ENCODE measurements at regions not wholly inside any gene's neighbourhood (a gene's known extent, or its start where the extent isn't known, plus 50 kb on each side); places are given as distances from the start of the nearest gene placed in this dataset.

DNA sequence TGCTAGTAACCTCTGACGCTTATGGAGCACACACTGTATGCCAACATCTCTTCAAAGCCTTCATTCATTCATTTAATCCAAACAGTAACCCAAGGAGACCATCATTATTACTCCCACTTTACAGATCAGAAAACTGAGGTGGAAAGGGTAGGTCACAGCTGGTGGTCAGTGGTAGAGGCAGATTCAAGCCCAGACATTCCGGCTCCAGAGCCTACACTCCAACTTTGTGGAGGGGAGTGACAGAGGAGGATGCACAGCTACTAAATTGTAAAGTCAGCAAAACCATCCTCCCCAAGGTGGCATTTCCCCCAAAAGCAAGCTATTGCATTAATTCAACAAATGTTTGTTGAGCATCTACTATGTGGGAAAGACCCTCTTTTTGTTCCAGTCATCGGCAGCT, 110.5 kb upstream of the CPEB4 start:
- no peaks in the 10 kb centered on the region for H4K20me1 ChIP-seq (ENCODE audit: insufficient read depth, low read length)
- H3K4me1 ChIP-seq (ENCODE audit: insufficient read depth, low read length): peaks cover 49% of the 10 kb centered on the region
- POLR2A ChIA-PET: no interaction called here
- in situ Hi-C loops (cut with HindIII; ENCODE audit: extremely low pct_ligation_motif_present, low pct_unique_long_range_greater_than_20kb): no loop called here
- BruUV-seq (replicated peaks): no TSS peak
- no peak overlapping the region for H3K4me2 ChIP-seq (ENCODE audit: low read depth, low read length)
- no peak overlapping the region for H3K27ac ChIP-seq (ENCODE audit: extremely low read length, insufficient read depth, low read length)
- no peak for DNase-seq (ENCODE audit: low spot score)
- CTCF ChIA-PET (ENCODE audit: low intra/inter-chr PET ratio, low total read pairs): no interaction called here
- H3K36me3 ChIP-seq (replicated peaks in 1 of 2; ENCODE audit: control insufficient read depth in 1 of 2, insufficient read depth in 2 of 2, low read length in 2 of 2): no peaks in the 10 kb centered on the region
- intact Hi-C loops (cut with micrococcal nuclease; ENCODE audit: unreplicated experiment): no loop called here
- H3K4me3 ChIP-seq (replicated peaks in 1 of 3; ENCODE audit: insufficient read depth in 1 of 3, low read depth in 2 of 3, low read length in 3 of 3): no peak overlapping the region
- no peak for FAIRE-seq
- whole genome bisulfite sequencing (ENCODE audit: low lambda C conversion rate): 80% methylated on average over 3 of the region's 3 CpGs
- H3K27me3 ChIP-seq (ENCODE audit: control insufficient read depth in 1 of 2, insufficient read depth in 2 of 2, low read length in 2 of 2): no peaks in the 10 kb centered on the region
- ATAC-seq: no peak
- H3K9me3 ChIP-seq (ENCODE audit: low read length): no peaks in the 10 kb centered on the region
- H3K79me2 ChIP-seq (ENCODE audit: insufficient read depth, low read length): no peaks in the 10 kb centered on the region
- no peak overlapping the region for H3K9ac ChIP-seq (ENCODE audit: insufficient read depth, low read depth, low read length)
- peak; percentile 92 for TF ChIP-seq MAFF (IDR thresholded peaks at IDR 0.05; ENCODE audit: low read depth, low read length)
- peak; percentile 90 to 93 for TF ChIP-seq MAFK (conservative IDR thresholded peaks at IDR 0.05 in 1 of 2, IDR thresholded peaks at IDR 0.05 in 1 of 2; ENCODE audit: low read length in 2 of 2)
- TF ChIP-seq MTF1 (CRISPR knock-in tag; IDR thresholded peaks at IDR 0.05): no peak
- peak; percentile 63 for TF ChIP-seq ZNF629 (CRISPR knock-in tag; conservative IDR thresholded peaks at IDR 0.05)
- no peak overlapping the region for H2AFZ ChIP-seq (ENCODE audit: low read length)

DNA sequence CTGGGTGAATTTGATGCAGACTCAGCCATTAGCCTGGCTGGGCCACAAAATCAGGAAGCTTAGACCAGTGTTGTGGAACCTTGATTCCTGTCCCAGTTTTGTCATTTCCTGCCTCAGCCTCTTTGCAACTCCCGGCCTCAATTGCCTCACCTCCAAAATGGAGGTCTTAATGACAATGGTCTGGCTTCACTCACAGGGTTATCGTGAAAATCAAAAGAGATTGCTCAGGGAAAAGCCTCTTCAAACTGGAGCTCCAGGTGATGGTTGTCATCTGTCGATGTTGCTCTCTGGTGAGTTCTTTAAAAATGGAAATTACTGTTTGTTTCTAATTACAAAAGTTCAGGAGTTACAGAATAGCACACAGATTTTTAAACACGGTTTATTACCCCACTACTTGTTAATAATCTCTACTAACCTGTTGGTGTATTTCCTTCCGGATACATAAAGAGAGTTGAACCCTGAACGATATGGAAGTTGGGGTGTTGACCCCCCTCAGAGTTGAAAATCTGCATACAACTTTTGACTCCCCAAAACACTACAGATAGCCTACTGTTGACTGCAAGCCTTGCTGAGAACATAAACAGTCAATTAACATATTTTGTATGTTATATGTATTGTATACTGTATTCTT, 109.9 kb upstream of the CPEB4 start:
- H3K9me3 ChIP-seq (ENCODE audit: low read length): no peaks in the 10 kb centered on the region
- 84% methylated on average over 6 of the region's 6 CpGs for WGBS (ENCODE audit: low lambda C conversion rate)
- no peaks in the 10 kb centered on the region for H4K20me1 ChIP-seq (ENCODE audit: insufficient read depth, low read length)
- ATAC-seq: no peak
- ChIA-PET POLR2A (no interaction called here), CTCF (ENCODE audit: low intra/inter-chr PET ratio, low total read pairs) (no interaction called here)
- no peaks in the 10 kb centered on the region for H3K27me3 ChIP-seq (ENCODE audit: control insufficient read depth in 1 of 2, insufficient read depth in 2 of 2, low read length in 2 of 2)
- no peak overlapping the region for H3K27ac ChIP-seq (ENCODE audit: extremely low read length, insufficient read depth, low read length)
- no peak overlapping the region for H3K4me3 ChIP-seq (replicated peaks in 1 of 3; ENCODE audit: insufficient read depth in 1 of 3, low read depth in 2 of 3, low read length in 3 of 3)
- no peak for DNase-seq (ENCODE audit: low spot score)
- in situ Hi-C loops (cut with HindIII; ENCODE audit: extremely low pct_ligation_motif_present, low pct_unique_long_range_greater_than_20kb): no loop called here
- no peak overlapping the region for H3K4me2 ChIP-seq (ENCODE audit: low read depth, low read length)
- H2AFZ ChIP-seq (ENCODE audit: low read length): no peak overlapping the region
- H3K4me1 ChIP-seq (ENCODE audit: insufficient read depth, low read length): peaks cover 55% of the 10 kb centered on the region
- H3K79me2 ChIP-seq (ENCODE audit: insufficient read depth, low read length): no peaks in the 10 kb centered on the region
- no peaks in the 10 kb centered on the region for H3K36me3 ChIP-seq (replicated peaks in 1 of 2; ENCODE audit: control insufficient read depth in 1 of 2, insufficient read depth in 2 of 2, low read length in 2 of 2)
- TF ChIP-seq, protein P1, sequence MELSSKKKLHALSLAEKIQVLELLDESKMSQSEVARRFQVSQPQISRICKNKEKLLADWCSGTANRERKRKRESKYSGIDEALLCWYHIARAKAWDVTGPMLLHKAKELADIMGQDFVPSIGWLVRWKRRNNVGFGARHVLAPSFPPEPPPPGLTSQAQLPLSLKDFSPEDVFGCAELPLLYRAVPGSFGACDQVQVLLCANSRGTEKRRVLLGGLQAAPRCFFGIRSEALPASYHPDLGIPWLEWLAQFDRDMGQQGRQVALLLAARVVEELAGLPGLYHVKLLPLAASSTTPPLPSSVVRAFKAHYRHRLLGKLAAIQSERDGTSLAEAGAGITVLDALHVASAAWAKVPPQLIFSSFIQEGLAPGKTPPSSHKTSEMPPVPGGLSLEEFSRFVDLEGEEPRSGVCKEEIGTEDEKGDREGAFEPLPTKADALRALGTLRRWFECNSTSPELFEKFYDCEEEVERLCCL (CRISPR knock-in tag; IDR thresholded peaks at IDR 0.05; ENCODE audit: borderline replicate concordance): no peak
- TF ChIP-seq, protein P2, sequence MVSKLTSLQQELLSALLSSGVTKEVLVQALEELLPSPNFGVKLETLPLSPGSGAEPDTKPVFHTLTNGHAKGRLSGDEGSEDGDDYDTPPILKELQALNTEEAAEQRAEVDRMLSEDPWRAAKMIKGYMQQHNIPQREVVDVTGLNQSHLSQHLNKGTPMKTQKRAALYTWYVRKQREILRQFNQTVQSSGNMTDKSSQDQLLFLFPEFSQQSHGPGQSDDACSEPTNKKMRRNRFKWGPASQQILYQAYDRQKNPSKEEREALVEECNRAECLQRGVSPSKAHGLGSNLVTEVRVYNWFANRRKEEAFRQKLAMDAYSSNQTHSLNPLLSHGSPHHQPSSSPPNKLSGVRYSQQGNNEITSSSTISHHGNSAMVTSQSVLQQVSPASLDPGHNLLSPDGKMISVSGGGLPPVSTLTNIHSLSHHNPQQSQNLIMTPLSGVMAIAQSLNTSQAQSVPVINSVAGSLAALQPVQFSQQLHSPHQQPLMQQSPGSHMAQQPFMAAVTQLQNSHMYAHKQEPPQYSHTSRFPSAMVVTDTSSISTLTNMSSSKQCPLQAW (CRISPR knock-in tag; IDR thresholded peaks at IDR 0.05): no peak
- TF ChIP-seq FOXK2 (IDR thresholded peaks at IDR 0.05) (no peak), ISL2 (CRISPR knock-in tag; IDR thresholded peaks at IDR 0.05) (no peak), CC2D1A (CRISPR knock-in tag; IDR thresholded peaks at IDR 0.05) (no peak), TEAD3 (CRISPR knock-in tag; optimal IDR thresholded peaks at IDR 0.05; ENCODE audit: borderline replicate concordance) (no peak)
- TF ChIP-seq, protein P3, sequence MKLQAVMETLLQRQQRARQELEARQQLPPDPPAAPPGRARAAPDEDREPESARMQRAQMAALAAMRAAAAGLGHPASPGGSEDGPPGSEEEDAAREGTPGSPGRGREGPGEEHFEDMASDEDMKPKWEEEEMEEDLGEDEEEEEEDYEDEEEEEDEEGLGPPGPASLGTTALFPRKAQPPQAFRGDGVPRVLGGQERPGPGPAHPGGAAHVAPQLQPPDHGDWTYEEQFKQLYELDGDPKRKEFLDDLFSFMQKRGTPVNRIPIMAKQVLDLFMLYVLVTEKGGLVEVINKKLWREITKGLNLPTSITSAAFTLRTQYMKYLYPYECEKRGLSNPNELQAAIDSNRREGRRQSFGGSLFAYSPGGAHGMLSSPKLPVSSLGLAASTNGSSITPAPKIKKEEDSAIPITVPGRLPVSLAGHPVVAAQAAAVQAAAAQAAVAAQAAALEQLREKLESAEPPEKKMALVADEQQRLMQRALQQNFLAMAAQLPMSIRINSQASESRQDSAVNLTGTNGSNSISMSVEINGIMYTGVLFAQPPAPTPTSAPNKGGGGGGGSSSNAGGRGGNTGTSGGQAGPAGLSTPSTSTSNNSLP (IDR thresholded peaks at IDR 0.05; ENCODE audit: low read depth, low read length): no peak
- TF ChIP-seq, protein P4, sequence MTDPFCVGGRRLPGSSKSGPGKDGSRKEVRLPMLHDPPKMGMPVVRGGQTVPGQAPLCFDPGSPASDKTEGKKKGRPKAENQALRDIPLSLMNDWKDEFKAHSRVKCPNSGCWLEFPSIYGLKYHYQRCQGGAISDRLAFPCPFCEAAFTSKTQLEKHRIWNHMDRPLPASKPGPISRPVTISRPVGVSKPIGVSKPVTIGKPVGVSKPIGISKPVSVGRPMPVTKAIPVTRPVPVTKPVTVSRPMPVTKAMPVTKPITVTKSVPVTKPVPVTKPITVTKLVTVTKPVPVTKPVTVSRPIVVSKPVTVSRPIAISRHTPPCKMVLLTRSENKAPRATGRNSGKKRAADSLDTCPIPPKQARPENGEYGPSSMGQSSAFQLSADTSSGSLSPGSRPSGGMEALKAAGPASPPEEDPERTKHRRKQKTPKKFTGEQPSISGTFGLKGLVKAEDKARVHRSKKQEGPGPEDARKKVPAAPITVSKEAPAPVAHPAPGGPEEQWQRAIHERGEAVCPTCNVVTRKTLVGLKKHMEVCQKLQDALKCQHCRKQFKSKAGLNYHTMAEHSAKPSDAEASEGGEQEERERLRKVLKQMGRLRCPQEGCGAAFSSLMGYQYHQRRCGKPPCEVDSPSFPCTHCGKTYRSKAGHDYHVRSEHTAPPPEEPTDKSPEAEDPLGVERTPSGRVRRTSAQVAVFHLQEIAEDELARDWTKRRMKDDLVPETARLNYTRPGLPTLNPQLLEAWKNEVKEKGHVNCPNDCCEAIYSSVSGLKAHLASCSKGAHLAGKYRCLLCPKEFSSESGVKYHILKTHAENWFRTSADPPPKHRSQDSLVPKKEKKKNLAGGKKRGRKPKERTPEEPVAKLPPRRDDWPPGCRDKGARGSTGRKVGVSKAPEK (CRISPR knock-in tag; IDR thresholded peaks at IDR 0.05; ENCODE audit: borderline replicate concordance): no peak
- no peak for FAIRE-seq
- no peak overlapping the region for H3K9ac ChIP-seq (ENCODE audit: insufficient read depth, low read depth, low read length)
- intact Hi-C loops (cut with micrococcal nuclease; ENCODE audit: unreplicated experiment): no loop called here
- no TSS peak for BruUV-seq (replicated peaks)

Data from HepG2 (cell line).